ENCODE measurements at regions not wholly inside any gene's neighbourhood (a gene's known extent, or its start where the extent isn't known, plus 50 kb on each side); places are given as distances from the start of the nearest gene placed in this dataset.

- DNase-seq (ENCODE audit: low spot score): no peak
- intact Hi-C loops (cut with DNase I): no loop called here
Measured at GRCh38 chr9:79776581-79776980, 204.8 kb downstream of the TLE4 start.
